ENCODE measurements at regions not wholly inside any gene's neighbourhood (a gene's known extent, or its start where the extent isn't known, plus 50 kb on each side); places are given as distances from the start of the nearest gene placed in this dataset.

GRCh38 chr6:144936764-144937163 is 651.6 kb downstream of the UTRN start:
- Histone ChIP-seq H3K36me3 (no peaks in the 10 kb centered on the region), H3K27me3 (no peaks in the 10 kb centered on the region), H3K27ac (no peak overlapping the region), H3K4me3 (no peak overlapping the region), H3K4me1 (no peaks in the 10 kb centered on the region), H3K9me3 (no peaks in the 10 kb centered on the region)
- TF ChIP-seq, protein P1, sequence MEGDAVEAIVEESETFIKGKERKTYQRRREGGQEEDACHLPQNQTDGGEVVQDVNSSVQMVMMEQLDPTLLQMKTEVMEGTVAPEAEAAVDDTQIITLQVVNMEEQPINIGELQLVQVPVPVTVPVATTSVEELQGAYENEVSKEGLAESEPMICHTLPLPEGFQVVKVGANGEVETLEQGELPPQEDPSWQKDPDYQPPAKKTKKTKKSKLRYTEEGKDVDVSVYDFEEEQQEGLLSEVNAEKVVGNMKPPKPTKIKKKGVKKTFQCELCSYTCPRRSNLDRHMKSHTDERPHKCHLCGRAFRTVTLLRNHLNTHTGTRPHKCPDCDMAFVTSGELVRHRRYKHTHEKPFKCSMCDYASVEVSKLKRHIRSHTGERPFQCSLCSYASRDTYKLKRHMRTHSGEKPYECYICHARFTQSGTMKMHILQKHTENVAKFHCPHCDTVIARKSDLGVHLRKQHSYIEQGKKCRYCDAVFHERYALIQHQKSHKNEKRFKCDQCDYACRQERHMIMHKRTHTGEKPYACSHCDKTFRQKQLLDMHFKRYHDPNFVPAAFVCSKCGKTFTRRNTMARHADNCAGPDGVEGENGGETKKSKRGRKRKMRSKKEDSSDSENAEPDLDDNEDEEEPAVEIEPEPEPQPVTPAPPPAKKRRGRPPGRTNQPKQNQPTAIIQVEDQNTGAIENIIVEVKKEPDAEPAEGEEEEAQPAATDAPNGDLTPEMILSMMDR (IDR thresholded peaks at IDR 0.05) = no peak
- TF ChIP-seq POLR2A (IDR thresholded peaks at IDR 0.05) = no peak
- no peak for TF ChIP-seq POLR2AphosphoS5 (IDR thresholded peaks at IDR 0.05; ENCODE audit: insufficient read depth in 1 of 2, low read depth in 1 of 2)
- DNase-seq (ENCODE audit: extremely low spot score in 2 of 2) = no peak
- intact Hi-C loops (cut with DNase I) = no loop called here

GRCh38 chr6:144939921-144940320 is 654.8 kb downstream of the UTRN start:
- no peak for DNase-seq (ENCODE audit: extremely low spot score in 2 of 2)
- TF ChIP-seq, protein P1 (IDR thresholded peaks at IDR 0.05) = no peak
- TF ChIP-seq POLR2AphosphoS5 (IDR thresholded peaks at IDR 0.05; ENCODE audit: insufficient read depth in 1 of 2, low read depth in 1 of 2) (no peak), POLR2A (IDR thresholded peaks at IDR 0.05) (no peak)
- Histone ChIP-seq H3K27me3 (no peaks in the 10 kb centered on the region), H3K36me3 (no peaks in the 10 kb centered on the region), H3K4me3 (no peak overlapping the region), H3K9me3 (no peaks in the 10 kb centered on the region), H3K4me1 (no peaks in the 10 kb centered on the region), H3K27ac (no peak overlapping the region)
- intact Hi-C loops (cut with DNase I) = no loop called here

DNA sequence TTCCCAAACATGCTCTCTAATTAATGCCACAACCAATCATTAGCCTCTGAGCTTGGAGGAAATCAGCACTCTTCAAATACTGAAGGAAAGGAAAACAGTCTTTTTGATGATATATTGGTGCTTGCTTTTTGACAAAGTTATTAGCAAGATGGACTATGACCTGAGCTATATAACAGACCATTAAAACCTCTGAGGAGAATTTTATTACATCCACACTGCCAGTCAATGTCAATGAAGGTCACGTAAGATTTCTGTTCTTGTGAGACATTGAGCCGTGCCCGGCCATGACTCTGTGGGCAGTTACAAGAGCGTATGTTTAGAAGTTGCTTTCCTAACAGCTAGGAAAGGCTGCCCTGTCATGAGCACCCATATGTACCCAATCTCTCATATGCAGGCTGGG is 659.0 kb downstream of the UTRN start:
- DNase-seq (ENCODE audit: extremely low spot score in 2 of 2) = no peak
- Histone ChIP-seq H3K4me3 (no peak overlapping the region), H3K9me3 (no peaks in the 10 kb centered on the region), H3K27ac (no peak overlapping the region), H3K27me3 (no peaks in the 10 kb centered on the region), H3K4me1 (no peaks in the 10 kb centered on the region), H3K36me3 (no peaks in the 10 kb centered on the region)
- TF ChIP-seq, protein P1 (IDR thresholded peaks at IDR 0.05) = no peak
- no peak for TF ChIP-seq POLR2A (IDR thresholded peaks at IDR 0.05)
- no peak for TF ChIP-seq POLR2AphosphoS5 (IDR thresholded peaks at IDR 0.05; ENCODE audit: insufficient read depth in 1 of 2, low read depth in 1 of 2)
- intact Hi-C loops (cut with DNase I) = no loop called here

DNA sequence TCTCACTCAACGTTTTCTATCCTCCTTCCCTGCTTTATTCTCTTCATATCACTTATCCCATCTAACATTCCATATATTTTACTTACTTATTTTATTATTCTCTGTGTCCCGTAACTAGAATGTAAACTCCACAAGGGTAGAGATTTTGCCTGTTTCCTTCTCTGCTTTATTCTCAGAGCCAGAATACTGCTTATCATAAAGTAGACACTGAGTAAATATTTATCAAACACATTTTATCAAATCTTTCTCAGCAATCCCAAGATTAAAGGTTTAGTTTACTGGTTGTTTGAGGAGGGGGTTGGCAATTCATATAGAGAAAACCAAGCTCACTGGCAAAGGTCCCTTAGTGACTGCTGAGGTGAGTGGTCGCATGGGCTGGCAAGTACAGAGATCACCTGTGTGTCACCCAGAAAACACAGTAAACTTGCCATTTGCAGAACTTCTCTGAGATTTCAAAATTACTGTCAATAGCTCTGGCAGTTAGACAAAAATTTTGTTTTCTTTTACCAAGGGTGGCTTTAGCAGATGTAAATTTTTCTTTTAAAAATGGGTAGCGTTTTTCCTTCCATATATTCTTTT is 662.4 kb downstream of the UTRN start:
- Histone ChIP-seq H3K4me1 (no peaks in the 10 kb centered on the region), H3K4me3 (no peak overlapping the region), H3K27me3 (no peaks in the 10 kb centered on the region), H3K36me3 (no peaks in the 10 kb centered on the region), H3K27ac (no peak overlapping the region), H3K9me3 (no peaks in the 10 kb centered on the region)
- intact Hi-C loops (cut with DNase I) = no loop called here
- DNase-seq (ENCODE audit: extremely low spot score in 2 of 2) = no peak
- TF ChIP-seq, protein P1 (IDR thresholded peaks at IDR 0.05) = no peak
- TF ChIP-seq POLR2A (IDR thresholded peaks at IDR 0.05) (no peak), POLR2AphosphoS5 (IDR thresholded peaks at IDR 0.05; ENCODE audit: insufficient read depth in 1 of 2, low read depth in 1 of 2) (no peak)

- TF ChIP-seq, protein P1 (IDR thresholded peaks at IDR 0.05) = no peak
- no peak for TF ChIP-seq POLR2A (IDR thresholded peaks at IDR 0.05)
- TF ChIP-seq POLR2AphosphoS5 (IDR thresholded peaks at IDR 0.05; ENCODE audit: insufficient read depth in 1 of 2, low read depth in 1 of 2) = no peak
- Histone ChIP-seq H3K36me3 (no peaks in the 10 kb centered on the region), H3K4me1 (no peaks in the 10 kb centered on the region), H3K9me3 (no peaks in the 10 kb centered on the region), H3K27me3 (no peaks in the 10 kb centered on the region), H3K27ac (no peak overlapping the region), H3K4me3 (no peak overlapping the region)
- no peak for DNase-seq (ENCODE audit: extremely low spot score in 2 of 2)
- intact Hi-C loops (cut with DNase I) = loop anchor here (1.0 kb wide), 1 partner anchor 9 kb away; no protein-coding TSS in a partner anchor
These were observed 666.7 kb downstream of the UTRN start for GRCh38 chr6:144951730-144952437.

Measured in vagina (tissue), 2 donors.